K562 (cell line): ENCODE measurements at regions not wholly inside any gene's neighbourhood (a gene's known extent, or its start where the extent isn't known, plus 50 kb on each side); places are given as distances from the start of the nearest gene placed in this dataset.
A peak's percentile ranks its signal among the peaks of the same experiment; 100 is the strongest.

ENCODE experiments used
- ATAC-seq: fragments of 200-7000 bp; cut with Tn5 transposase; 3 replicates; pipeline ENCODE4 v1.9.1; 2020; ENCODE audit warnings: moderate library complexity
- BruUV-seq: library from RNA; stranded (reverse); fragments of 400-500 nt; replicated peaks from 2 replicates; lab custom pipeline; 2021; lab: Mats Ljungman, UMichigan
- CTCF ChIA-PET: fragments of 300-600 bp; formaldehyde crosslinking; extraction: SDS; loops from one replicate; lab custom pipeline; 2021; ENCODE audit warnings: low intra/inter-chr PET ratio; lab: Yijun Ruan, JAX
- POLR2A ChIA-PET: fragments of 300-600, 350-650 bp; sonication (Branson Sonifier 250); formaldehyde crosslinking; extraction: SDS; loops from one replicate; lab custom pipeline; 2021; ENCODE audit warnings: antibody characterized with exemption, inconsistent platforms; lab: Yijun Ruan, JAX
- DNase-seq, 4 experiments: peaks; one replicate each; pipeline versions ENCODE4 v3.0.0 to v3.0.0-alpha.2; 2011 to 2018; ENCODE audit warnings: low spot score in 3 of 4, mixed read lengths in 3 of 4; ENCODE audit errors: extremely low read depth in 1 of 4
- FAIRE-seq: peaks from 2 replicates; lab custom pipeline; 2011; peaks lifted over from hg19 to GRCh38; lab: Jason Lieb, UNC
- H2AFZ ChIP-seq: 2 replicates; pipeline ENCODE4 v1.6.0; 2011; ENCODE audit warnings: low read depth, low read length, control low read depth, inconsistent platforms
- H3K27ac ChIP-seq: fragments of 200-600 bp; 3 replicates; pipeline ENCODE4 v1.8.0; 2011; ENCODE audit warnings: low read depth, mild to moderate bottlenecking, control low read depth, inconsistent platforms, low read length, moderate library complexity, mixed read lengths; ENCODE audit errors: extremely low read depth
- H3K27me3 ChIP-seq, 2 experiments: fragments of 300-600 bp in 1 of 2; 2 replicates in 1 of 2; 3 replicates in 1 of 2; pipeline versions ENCODE4 v1.6.0 to v1.8.0; 2011; ENCODE audit warnings: inconsistent platforms in 2 of 2, low read length in 2 of 2, mild to moderate bottlenecking in 1 of 2, mixed read lengths in 1 of 2, moderate library complexity in 1 of 2; ENCODE audit not compliant: control insufficient read depth in 2 of 2, insufficient read depth in 2 of 2
- H3K36me3 ChIP-seq: fragments of 300-600 bp; 3 replicates; pipeline ENCODE4 v1.8.0; 2011; ENCODE audit warnings: mild to moderate bottlenecking, low read length, inconsistent platforms; ENCODE audit not compliant: control insufficient read depth, insufficient read depth
- H3K4me1 ChIP-seq, 2 experiments: fragments of 200-600 bp in 1 of 2; replicated peaks in 1 of 2; 2 replicates in 1 of 2; 3 replicates in 1 of 2; pipeline versions ENCODE4 v1.5.1 to v1.8.0; 2011; ENCODE audit warnings: inconsistent platforms in 2 of 2, low read length in 2 of 2, mild to moderate bottlenecking in 1 of 2, mixed read lengths in 1 of 2, moderate library complexity in 1 of 2; ENCODE audit not compliant: control insufficient read depth in 2 of 2, insufficient read depth in 2 of 2
- H3K4me2 ChIP-seq: 2 replicates; pipeline ENCODE4 v1.6.1; 2011; ENCODE audit warnings: low read length, control low read depth, inconsistent platforms, mixed read lengths; ENCODE audit not compliant: insufficient read depth
- H3K4me3 ChIP-seq: fragments of 200-600 bp; sonication (generic), shearing (Covaris generic); 2 replicates; pipeline ENCODE4 v1.5.1; 2016; ENCODE audit warnings: control low read depth, inconsistent platforms
- H3K79me2 ChIP-seq: fragments of 200-600 bp; 3 replicates; pipeline ENCODE4 v1.8.0; 2011; ENCODE audit warnings: low read length, inconsistent platforms; ENCODE audit not compliant: control insufficient read depth, insufficient read depth
- H3K9ac ChIP-seq, 2 experiments: 2 replicates each; pipeline versions ENCODE4 v1.6.0 to v1.6.1; 2011; ENCODE audit warnings: low read depth in 2 of 2, low read length in 2 of 2, control low read depth in 1 of 2, inconsistent platforms in 1 of 2, mild to moderate bottlenecking in 1 of 2, mixed read lengths in 1 of 2; ENCODE audit not compliant: insufficient read depth in 1 of 2
- H3K9me1 ChIP-seq: one replicate; pipeline ENCODE4 v1.6.0; 2011; ENCODE audit warnings: inconsistent platforms, mild to moderate bottlenecking, low read length, moderate library complexity; ENCODE audit not compliant: control insufficient read depth, insufficient read depth
- H3K9me3 ChIP-seq: replicated peaks from 2 replicates; pipeline ENCODE4 v1.5.1; 2011; ENCODE audit warnings: low read depth, low read length, inconsistent platforms; ENCODE audit not compliant: control insufficient read depth, insufficient read depth
- H4K20me1 ChIP-seq: replicated peaks from 2 replicates; pipeline ENCODE4 v1.6.1; 2011; ENCODE audit warnings: low read length, inconsistent platforms, mixed read lengths; ENCODE audit not compliant: control insufficient read depth, insufficient read depth
- CHD2 ChIP-seq: IDR thresholded peaks from 2 replicates; pipeline ENCODE4 v1.6.1; 2011; ENCODE audit warnings: low read depth, low read length
- DACH1 ChIP-seq: fragments of 450-650 bp; IDR thresholded peaks from 2 replicates; pipeline ENCODE4 v1.6.1; 2018; ENCODE audit not compliant: partially characterized antibody
- DMBX1 ChIP-seq: fragments of 250-450 bp; sonication (Bioruptor Pico); IDR thresholded peaks from 2 replicates; pipeline ENCODE4 v1.8.0; 2022; ENCODE audit warnings: inconsistent platforms, mild to moderate bottlenecking, moderate library complexity, borderline replicate concordance
- KLF10 ChIP-seq: fragments of 250-450 bp; sonication (Bioruptor Pico); IDR thresholded peaks from 2 replicates; pipeline ENCODE4 v1.6.1; 2021; ENCODE audit warnings: matching md5 sums
- MEIS2 ChIP-seq: fragments of 450-650 bp; IDR thresholded peaks from 2 replicates; pipeline ENCODE4 v1.6.1; 2014; ENCODE audit warnings: mild to moderate bottlenecking; ENCODE audit not compliant: partially characterized antibody
- NR0B1 ChIP-seq: fragments of 450-650 bp; IDR thresholded peaks from one replicate; pipeline ENCODE4 v1.6.1; 2018; ENCODE audit warnings: mild to moderate bottlenecking, moderate library complexity; ENCODE audit not compliant: partially characterized antibody
- NR2C2 ChIP-seq, 2 experiments: fragments of 200-800 bp in 1 of 2; sonication (Bioruptor generic) in 1 of 2; sonication (generic) in 1 of 2; formaldehyde crosslinking in 1 of 2; IDR thresholded peaks; 2 replicates each; pipeline versions ENCODE4 v1.6.1 to v1.8.0; 2016 to 2022; ENCODE audit warnings: mild to moderate bottlenecking in 1 of 2, missing compliant biosample characterization in 1 of 2, missing genetic modification characterization in 1 of 2, missing genetic modification reagents in 1 of 2
- NRF1 ChIP-seq, 2 experiments: fragments of 450-650 bp; IDR thresholded peaks in 1 of 2; conservative IDR thresholded peaks in 1 of 2; 2 replicates each; pipeline ENCODE4 v1.6.1; 2014; ENCODE audit warnings: mild to moderate bottlenecking in 2 of 2
- PCBP1 ChIP-seq: fragments of 200-400 bp; formaldehyde crosslinking; IDR thresholded peaks from 2 replicates; pipeline ENCODE4 v1.6.1; 2018; ENCODE audit warnings: mild to moderate bottlenecking, low read depth, low read length; ENCODE audit not compliant: poor library complexity, severe bottlenecking
- TAF15 ChIP-seq: fragments of 200-400 bp; formaldehyde crosslinking; IDR thresholded peaks from 2 replicates; pipeline ENCODE4 v1.6.1; 2017; ENCODE audit warnings: mild to moderate bottlenecking, low read depth, low read length, moderate library complexity
- YY1 ChIP-seq, 3 experiments: IDR thresholded peaks; 2 replicates each; pipeline ENCODE4 v1.6.1; 2011; ENCODE audit warnings: low read length in 2 of 3, mild to moderate bottlenecking in 2 of 3, moderate library complexity in 2 of 3, borderline replicate concordance in 1 of 3, control low read depth in 1 of 3, low read depth in 1 of 3; ENCODE audit not compliant: insufficient read depth in 3 of 3, insufficient replicate concordance in 2 of 3, control insufficient read depth in 1 of 3, insufficient read length in 1 of 3; ENCODE audit errors: extremely low read depth in 1 of 3
- ZBTB8A ChIP-seq: fragments of 450-650 bp; IDR thresholded peaks from 2 replicates; pipeline ENCODE4 v1.6.1; 2018; ENCODE audit warnings: mild to moderate bottlenecking, moderate library complexity; ENCODE audit not compliant: partially characterized antibody
- WGBS: fragments of 100-300 bp; shearing (Covaris generic); methylation state at CpG from one replicate; pipeline ENCODE4 v1.1.6; 2016; ENCODE audit warnings: low coverage, mixed read lengths; ENCODE audit not compliant: insufficient coverage; ENCODE audit errors: missing lambda C conversion rate; 5-methylcytosine and 5-hydroxymethylcytosine counted together
- in situ Hi-C: fragments of 300-500 bp; cut with MboI; formaldehyde crosslinking; loops from 4 replicates; pipeline ENCODE4 v1.15.0; 2018; ENCODE audit warnings: inconsistent platforms, mixed read lengths
- intact Hi-C: fragments of 100-400 bp; cut with micrococcal nuclease; formaldehyde crosslinking; loops from 2 replicates; pipeline ENCODE4 v1.14.2; 2022
- TF ChIP-seq, protein P1 (sequence below): fragments of 250-450 bp; sonication (Bioruptor Pico); IDR thresholded peaks from 2 replicates; pipeline ENCODE4 v1.8.0; 2021; ENCODE audit warnings: borderline replicate concordance, mild to moderate bottlenecking, moderate library complexity; ENCODE audit not compliant: poor library complexity, severe bottlenecking

DNA sequence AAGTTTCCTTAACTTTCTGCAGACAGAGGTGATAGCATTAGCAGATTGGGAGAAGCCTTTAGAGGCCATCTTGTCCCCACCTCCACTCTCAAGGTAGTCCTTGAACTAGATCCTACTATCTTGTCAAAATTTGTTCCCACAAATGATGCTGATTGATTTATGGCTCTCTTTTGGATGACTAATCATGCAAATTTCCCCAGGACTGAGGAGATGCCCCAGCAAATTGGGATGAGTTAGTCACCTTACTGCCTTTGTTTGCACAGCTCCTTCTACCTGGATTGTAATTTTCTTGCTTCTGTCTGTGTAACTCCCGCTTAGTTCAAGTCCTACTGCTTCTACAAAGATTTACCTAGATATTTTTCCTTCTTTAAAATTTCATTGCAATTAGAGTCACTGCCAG, 391.4 kb upstream of the CADM1 start:
- H3K79me2 ChIP-seq, result no peaks in the 10 kb centered on the region
- no peak for FAIRE-seq
- no TSS peak for BruUV-seq
- no peaks in the 10 kb centered on the region for H3K36me3 ChIP-seq
- no peak overlapping the region for H3K9ac ChIP-seq
- H3K9me1 ChIP-seq, result no peaks in the 10 kb centered on the region
- no peak for DNase-seq
- 0% methylated on average over 1 of the region's 1 CpG for WGBS
- H3K4me3 ChIP-seq, result no peak overlapping the region
- ChIA-PET POLR2A (interaction anchor here (0.7 kb wide), 1 partner anchor 8 kb away, joined by 3 read pairs; no protein-coding TSS in a partner anchor), CTCF (no interaction called here)
- no peaks in the 10 kb centered on the region for H3K27me3 ChIP-seq
- no peaks in the 10 kb centered on the region for H3K9me3 ChIP-seq
- no peak overlapping the region for H3K4me2 ChIP-seq
- H2AFZ ChIP-seq, result no peak overlapping the region
- no peaks in the 10 kb centered on the region for H3K4me1 ChIP-seq
- no peak for ATAC-seq
- in situ Hi-C loops (no loop called here), intact Hi-C loops (no loop called here)
- H4K20me1 ChIP-seq, result no peaks in the 10 kb centered on the region
- H3K27ac ChIP-seq, result no peak overlapping the region
- peak; percentile 58 for TF ChIP-seq MEIS2
- TF ChIP-seq NRF1 (conservative IDR thresholded peaks at IDR 0.05 in 1 of 2, IDR thresholded peaks at IDR 0.05 in 1 of 2), result no peak

- FAIRE-seq (no peak), ATAC-seq (no peak)
- 0% methylated on average over 5 of the region's 5 CpGs for WGBS
- H3K4me3 ChIP-seq, result no peak overlapping the region
- in situ Hi-C loops, result no loop called here
- no peaks in the 10 kb centered on the region for H3K4me1 ChIP-seq
- no peaks in the 10 kb centered on the region for H3K79me2 ChIP-seq
- H3K9ac ChIP-seq, result no peak overlapping the region
- no peaks in the 10 kb centered on the region for H4K20me1 ChIP-seq
- POLR2A ChIA-PET, result no interaction called here
- BruUV-seq, result no TSS peak
- no peaks in the 10 kb centered on the region for H3K36me3 ChIP-seq
- no peak overlapping the region for H2AFZ ChIP-seq
- TF ChIP-seq DMBX1 (CRISPR knock-in tag), result no peak
- no peak for TF ChIP-seq TAF15
- TF ChIP-seq CHD2, result no peak
- no peak for TF ChIP-seq ZBTB8A
- TF ChIP-seq DACH1, result no peak
- TF ChIP-seq, protein P1, sequence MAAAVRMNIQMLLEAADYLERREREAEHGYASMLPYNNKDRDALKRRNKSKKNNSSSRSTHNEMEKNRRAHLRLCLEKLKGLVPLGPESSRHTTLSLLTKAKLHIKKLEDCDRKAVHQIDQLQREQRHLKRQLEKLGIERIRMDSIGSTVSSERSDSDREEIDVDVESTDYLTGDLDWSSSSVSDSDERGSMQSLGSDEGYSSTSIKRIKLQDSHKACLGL (CRISPR knock-in tag), result no peak
- TF ChIP-seq KLF10 (CRISPR knock-in tag), result no peak
- TF ChIP-seq NR2C2 (CRISPR knock-in tag; IDR thresholded peaks at IDR 0.05), result no peak
- TF ChIP-seq NR2C2 (tag; IDR thresholded peaks at IDR 0.05), result no peak
- no peak for TF ChIP-seq PCBP1
- TF ChIP-seq YY1 (IDR thresholded peaks at IDR 0.05; ENCODE audit: borderline replicate concordance in 1 of 3, control insufficient read depth in 1 of 3, extremely low read depth in 1 of 3, insufficient read depth in 3 of 3, insufficient read length in 1 of 3, insufficient replicate concordance in 2 of 3, low read depth in 1 of 3, low read length in 2 of 3), result no peak
- TF ChIP-seq NR0B1, result no peak
- TF ChIP-seq, all 486 proteins: peak for 0
- Histone ChIP-seq H3K4me2 (no peak overlapping the region), H3K9me1 (no peaks in the 10 kb centered on the region), H3K27ac (no peak overlapping the region), H3K27me3 (no peaks in the 10 kb centered on the region), H3K9me3 (no peaks in the 10 kb centered on the region)
- intact Hi-C loops, result no loop called here
- DNase-seq, result no peak
- CTCF ChIA-PET, result no interaction called here
Measured at GRCh38 chr11:115894176-115894575, 390.0 kb upstream of the CADM1 start.
